HepG2 (cell line): ENCODE measurements at regions not wholly inside any gene's neighbourhood (a gene's known extent, or its start where the extent isn't known, plus 50 kb on each side); places are given as distances from the start of the nearest gene placed in this dataset.

ENCODE experiments used
- ATAC-seq: fragments of 200-7000 bp; cut with Tn5 transposase; 3 replicates; pipeline ENCODE4 v1.9.1; 2020; ENCODE audit warnings: mild to moderate bottlenecking, moderate library complexity
- BruUV-seq: library from RNA; stranded (reverse); fragments of 400-500 nt; replicated peaks from 2 replicates; lab custom pipeline; 2021; lab: Mats Ljungman, UMichigan
- CTCF ChIA-PET: fragments of 300-600 bp; formaldehyde crosslinking; extraction: SDS; loops from one replicate; lab custom pipeline; 2021; ENCODE audit warnings: low total read pairs, inconsistent platforms, low intra/inter-chr PET ratio; lab: Yijun Ruan, JAX
- POLR2A ChIA-PET: fragments of 350-600 bp; sonication (Branson Sonifier 250); formaldehyde crosslinking; loops from one replicate; lab custom pipeline; 2020; ENCODE audit warnings: antibody characterized with exemption, inconsistent platforms; lab: Yijun Ruan, JAX
- DNase-seq: peaks from one replicate; pipeline ENCODE4 v3.0.0-alpha.2; 2015; ENCODE audit warnings: low spot score
- FAIRE-seq: peaks from 3 replicates; lab custom pipeline; 2011; peaks lifted over from hg19 to GRCh38; lab: Jason Lieb, UNC
- H2AFZ ChIP-seq: one replicate; pipeline ENCODE4 v1.6.1; 2011; ENCODE audit warnings: low read length, inconsistent platforms
- H3K27ac ChIP-seq: fragments of 300-600 bp; 3 replicates; pipeline ENCODE4 v1.8.0; 2011; ENCODE audit warnings: mixed run types, mild to moderate bottlenecking, mixed read lengths, low read length, inconsistent platforms; ENCODE audit not compliant: insufficient read depth; ENCODE audit errors: extremely low read length
- H3K27me3 ChIP-seq, 2 experiments: fragments of 200-600 bp in 1 of 2; 2 replicates in 1 of 2; 3 replicates in 1 of 2; pipeline versions ENCODE4 v1.6.0 to v1.8.0; 2011; ENCODE audit warnings: low read length in 2 of 2, mild to moderate bottlenecking in 2 of 2, moderate library complexity in 2 of 2, inconsistent platforms in 1 of 2; ENCODE audit not compliant: insufficient read depth in 2 of 2, control insufficient read depth in 1 of 2
- H3K36me3 ChIP-seq, 2 experiments: fragments of 200-600 bp in 1 of 2; replicated peaks in 1 of 2; 2 replicates in 1 of 2; 3 replicates in 1 of 2; pipeline versions ENCODE4 v1.5.1 to v1.8.0; 2011; ENCODE audit warnings: low read length in 2 of 2, inconsistent platforms in 1 of 2; ENCODE audit not compliant: insufficient read depth in 2 of 2, control insufficient read depth in 1 of 2
- H3K4me1 ChIP-seq: 2 replicates; pipeline ENCODE4 v1.5.1; 2012; ENCODE audit warnings: low read length, inconsistent platforms; ENCODE audit not compliant: insufficient read depth
- H3K4me2 ChIP-seq: 2 replicates; pipeline ENCODE4 v1.6.0; 2011; ENCODE audit warnings: low read depth, low read length, inconsistent platforms
- H3K4me3 ChIP-seq, 3 experiments: fragments of 200-600 bp in 1 of 3; sonication (generic), shearing (Covaris generic) in 1 of 3; replicated peaks in 1 of 3; 2 replicates each; pipeline ENCODE4 v1.5.1; 2011 to 2016; ENCODE audit warnings: low read length in 3 of 3, inconsistent platforms in 2 of 3, low read depth in 2 of 3, mild to moderate bottlenecking in 2 of 3, control low read depth in 1 of 3, mixed read lengths in 1 of 3; ENCODE audit not compliant: insufficient read depth in 1 of 3
- H3K79me2 ChIP-seq: one replicate; pipeline ENCODE4 v1.6.1; 2011; ENCODE audit warnings: low read length, inconsistent platforms; ENCODE audit not compliant: insufficient read depth
- H3K9ac ChIP-seq: 2 replicates; pipeline ENCODE4 v1.6.0; 2011; ENCODE audit warnings: mild to moderate bottlenecking, low read depth, low read length, inconsistent platforms; ENCODE audit not compliant: insufficient read depth
- H3K9me3 ChIP-seq: 2 replicates; pipeline ENCODE4 v1.5.1; 2012; ENCODE audit warnings: mild to moderate bottlenecking, low read length
- H4K20me1 ChIP-seq: 2 replicates; pipeline ENCODE4 v1.6.0; 2011; ENCODE audit warnings: inconsistent platforms, mild to moderate bottlenecking, low read length, moderate library complexity; ENCODE audit not compliant: insufficient read depth
- ATRX ChIP-seq: sonication (generic); formaldehyde crosslinking; IDR thresholded peaks from 2 replicates; pipeline ENCODE4 v1.4.0; 2020; ENCODE audit warnings: missing genetic modification reagents, borderline replicate concordance
- HNRNPH1 ChIP-seq: fragments of 200-400 bp; formaldehyde crosslinking; optimal IDR thresholded peaks from 2 replicates; pipeline ENCODE3; 2017; ENCODE audit warnings: mild to moderate bottlenecking, low read depth, low read length
- HOXA3 ChIP-seq: sonication (generic); formaldehyde crosslinking; IDR thresholded peaks from 2 replicates; pipeline ENCODE4 v1.5.0; 2020; ENCODE audit warnings: missing genetic modification reagents
- KDM5A ChIP-seq: fragments of 200-600 bp; sonication (generic); IDR thresholded peaks from 2 replicates; pipeline ENCODE4 v1.7.0; 2018; ENCODE audit warnings: antibody characterized with exemption, mild to moderate bottlenecking, low read length, borderline replicate concordance
- TFAP4 ChIP-seq: sonication (generic); IDR thresholded peaks from 2 replicates; pipeline ENCODE4 v1.6.1; 2016; ENCODE audit warnings: low read depth, borderline replicate concordance
- YEATS4 ChIP-seq: sonication (generic); formaldehyde crosslinking; IDR thresholded peaks from 2 replicates; pipeline ENCODE4 v1.4.0; 2020; ENCODE audit warnings: missing genetic modification reagents, borderline replicate concordance
- ZNF468 ChIP-seq: sonication (generic); formaldehyde crosslinking; IDR thresholded peaks from 2 replicates; pipeline ENCODE4 v1.8.0; 2022; ENCODE audit warnings: mild to moderate bottlenecking, moderate library complexity, missing genetic modification reagents
- ZNF576 ChIP-seq: sonication (generic); formaldehyde crosslinking; IDR thresholded peaks from 2 replicates; pipeline ENCODE4 v1.4.0; 2020; ENCODE audit warnings: mild to moderate bottlenecking, missing genetic modification reagents
- ZSCAN9 ChIP-seq: IDR thresholded peaks from 2 replicates; pipeline ENCODE4 v1.6.1; 2016; ENCODE audit warnings: borderline replicate concordance
- WGBS: methylation state at CpG from one replicate; pipeline ENCODE4 v1.1.6; 2017; ENCODE audit warnings: low lambda C conversion rate; 5-methylcytosine and 5-hydroxymethylcytosine counted together
- in situ Hi-C: cut with HindIII; loops from 2 replicates; pipeline ENCODE4 v1.10.0; 2017; ENCODE audit warnings: low pct_unique_long_range_greater_than_20kb; ENCODE audit not compliant: extremely low pct_ligation_motif_present
- intact Hi-C: fragments of 100-400 bp; cut with micrococcal nuclease; formaldehyde crosslinking; loops from one replicate; pipeline ENCODE4 v1.10.0; 2022; ENCODE audit not compliant: unreplicated experiment
- TF ChIP-seq, protein P1 (sequence below): sonication (generic); formaldehyde crosslinking; IDR thresholded peaks from 2 replicates; pipeline ENCODE4 v1.5.0; 2020; ENCODE audit warnings: missing genetic modification reagents, mild to moderate bottlenecking, borderline replicate concordance

DNA sequence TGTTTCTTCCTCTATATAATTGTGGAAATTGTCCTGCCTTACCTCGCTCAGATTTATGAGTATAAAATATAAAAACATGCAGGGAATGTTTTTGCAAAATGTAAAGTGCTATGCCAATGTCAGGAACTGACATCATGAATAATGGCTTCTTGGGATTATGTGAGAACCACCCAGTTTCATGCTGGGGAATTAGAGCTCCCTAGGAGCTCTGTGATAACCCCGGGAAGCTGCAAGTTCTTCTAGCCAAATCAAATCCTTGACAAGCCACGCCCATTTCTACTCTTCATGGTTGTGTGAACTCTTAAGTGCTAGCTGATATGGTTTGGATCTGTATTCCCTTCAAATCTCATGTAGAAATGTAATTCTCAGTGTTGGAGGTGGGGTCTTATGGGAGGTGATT lies 85.9 kb upstream of the PAK3 start:
- no peaks in the 10 kb centered on the region for H3K9me3 ChIP-seq
- H3K4me1 ChIP-seq: peaks cover 17% of the 10 kb centered on the region
- no peak overlapping the region for H2AFZ ChIP-seq
- in situ Hi-C loops (no loop called here), intact Hi-C loops (no loop called here)
- no peak overlapping the region for H3K4me3 ChIP-seq
- H4K20me1 ChIP-seq: no peaks in the 10 kb centered on the region
- ChIA-PET POLR2A (no interaction called here), CTCF (no interaction called here)
- H3K4me2 ChIP-seq: no peak overlapping the region
- DNase-seq (no peak), FAIRE-seq (no peak), ATAC-seq (no peak)
- H3K27me3 ChIP-seq: no peaks in the 10 kb centered on the region
- 0% methylated on average over 1 of the region's 3 CpGs for WGBS
- H3K79me2 ChIP-seq: no peaks in the 10 kb centered on the region
- no peak overlapping the region for H3K9ac ChIP-seq
- TF ChIP-seq TFAP4 (no peak), KDM5A (no peak), ATRX (CRISPR knock-in tag) (no peak), YEATS4 (CRISPR knock-in tag) (no peak), HNRNPH1 (no peak), HOXA3 (CRISPR knock-in tag) (no peak), ZSCAN9 (CRISPR knock-in tag) (no peak), ZNF468 (CRISPR knock-in tag) (no peak), ZNF576 (CRISPR knock-in tag) (no peak)
- TF ChIP-seq, protein P1, sequence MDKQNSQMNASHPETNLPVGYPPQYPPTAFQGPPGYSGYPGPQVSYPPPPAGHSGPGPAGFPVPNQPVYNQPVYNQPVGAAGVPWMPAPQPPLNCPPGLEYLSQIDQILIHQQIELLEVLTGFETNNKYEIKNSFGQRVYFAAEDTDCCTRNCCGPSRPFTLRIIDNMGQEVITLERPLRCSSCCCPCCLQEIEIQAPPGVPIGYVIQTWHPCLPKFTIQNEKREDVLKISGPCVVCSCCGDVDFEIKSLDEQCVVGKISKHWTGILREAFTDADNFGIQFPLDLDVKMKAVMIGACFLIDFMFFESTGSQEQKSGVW (CRISPR knock-in tag): no peak
- no TSS peak for BruUV-seq
- H3K36me3 ChIP-seq: no peaks in the 10 kb centered on the region
- H3K27ac ChIP-seq: no peak overlapping the region
